GOT3 (cell line): ENCODE measurements at regions not wholly inside any gene's neighbourhood (a gene's known extent, or its start where the extent isn't known, plus 50 kb on each side); places are given as distances from the start of the nearest gene placed in this dataset.

Source experiments
- DNase-seq: peaks from one replicate; lab custom pipeline; 2025; ENCODE audit warnings: mixed read lengths; lab: John Stamatoyannopoulos, UW

- no peak for DNase-seq
Measured at GRCh38 chr9:17894501-17895160, 315.8 kb downstream of the SH3GL2 start.

DNA sequence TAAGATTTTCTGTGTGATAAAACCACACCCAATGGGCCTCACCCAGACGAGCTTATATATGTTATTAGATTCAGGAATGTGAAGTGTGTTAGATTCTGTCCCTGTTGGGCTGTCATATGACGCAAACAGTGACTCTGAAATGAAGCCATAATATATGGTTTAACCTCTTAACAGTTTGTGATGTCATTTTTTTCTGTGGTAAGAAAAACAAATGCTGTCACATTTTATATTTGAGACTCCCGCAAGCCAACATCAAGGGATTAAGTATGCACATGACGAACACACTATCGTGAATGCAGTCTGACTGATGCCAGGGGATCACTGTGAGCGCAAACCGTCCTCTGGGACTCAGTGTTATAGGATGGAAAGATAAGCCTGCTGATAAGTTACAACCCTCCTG is 321.7 kb downstream of the SH3GL2 start:
- no peak for DNase-seq

- DNase-seq: no peak
Measured at GRCh38 chr9:17905366-17905765, 326.5 kb downstream of the SH3GL2 start.

GRCh38 chr9:17905781-17906175 is 326.9 kb downstream of the SH3GL2 start:
- DNase-seq: no peak

DNA sequence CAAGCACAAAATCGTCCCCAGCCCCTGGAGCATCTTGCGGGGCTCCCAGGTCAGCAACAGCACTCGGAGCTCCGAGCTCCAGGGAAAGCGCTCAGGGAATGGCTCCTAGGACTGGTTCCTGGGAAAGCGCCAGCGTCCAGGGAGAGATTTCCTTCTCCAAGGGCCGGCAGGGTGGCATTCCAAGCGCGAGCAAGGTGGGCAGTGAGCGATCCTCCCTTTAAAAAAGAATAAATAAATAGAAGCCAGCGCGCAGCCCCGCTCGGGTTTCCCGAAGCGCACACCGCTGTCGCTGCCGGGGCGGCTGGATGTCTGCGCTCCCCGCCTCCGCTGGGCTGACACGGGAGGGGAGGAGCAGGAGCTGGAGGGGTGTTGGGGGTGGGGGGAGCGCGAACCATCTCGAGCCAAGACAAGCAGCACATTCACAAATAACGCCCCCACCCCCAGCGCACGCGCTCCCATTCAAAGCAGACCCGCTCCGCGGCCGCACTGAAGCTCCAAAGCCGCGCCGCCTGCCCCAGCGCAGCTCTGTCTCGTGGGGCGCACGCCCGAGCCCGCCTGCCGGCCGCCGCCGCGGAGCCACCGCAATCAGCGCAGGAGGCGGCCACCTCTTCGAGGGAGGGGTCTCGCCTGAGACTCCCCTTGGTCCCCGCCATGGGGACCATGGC is 327.4 kb downstream of the SH3GL2 start:
- DNase-seq: no peak

DNA sequence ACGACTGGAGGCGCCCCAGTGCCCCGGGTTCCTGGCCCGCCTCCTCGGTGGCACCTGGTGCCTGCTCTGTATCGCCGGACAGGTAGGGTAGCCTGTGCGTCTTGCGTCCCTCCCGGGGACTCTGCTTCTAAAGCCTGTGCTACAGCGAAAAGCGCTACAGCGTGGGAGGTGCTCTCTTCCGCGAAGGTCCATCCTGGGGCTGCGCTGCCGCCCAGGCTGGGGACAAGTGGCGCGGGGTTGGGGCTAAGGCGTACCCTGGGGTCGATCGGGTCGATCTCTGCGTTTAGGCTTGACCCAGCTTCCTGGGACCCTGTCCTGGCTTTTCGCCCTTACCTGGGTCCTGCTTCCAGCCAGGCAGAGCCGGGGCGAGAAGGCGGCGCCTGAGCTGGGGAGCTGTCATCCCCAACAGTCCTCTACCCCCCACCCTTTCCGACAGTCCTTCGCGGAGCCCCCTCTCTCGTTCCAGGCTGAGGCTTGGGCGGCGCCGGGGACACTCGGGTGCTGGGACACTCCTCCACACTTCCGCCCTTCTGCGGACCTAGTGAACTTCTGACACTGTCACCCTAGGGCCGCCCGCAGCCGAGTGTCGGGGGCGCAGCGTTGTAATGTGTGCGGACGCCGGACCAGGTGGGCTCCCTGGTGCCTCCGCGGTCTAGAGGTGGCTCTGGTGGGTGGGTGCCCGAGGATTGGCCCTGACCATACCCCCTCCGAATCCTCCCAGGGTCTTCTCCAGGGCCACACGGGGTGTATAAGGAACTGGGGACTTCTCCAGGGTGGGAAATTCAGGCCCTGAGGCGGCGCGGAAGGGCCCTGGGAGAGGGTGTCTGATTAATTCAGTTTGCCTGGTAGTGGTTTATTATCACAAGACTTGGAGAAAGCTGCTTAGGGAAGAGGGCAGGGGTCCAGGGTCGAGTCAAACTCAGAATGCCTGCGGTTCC is 328.2 kb downstream of the SH3GL2 start:
- DNase-seq: no peak

- DNase-seq: no peak
Measured at GRCh38 chr9:17907779-17908508, 329.1 kb downstream of the SH3GL2 start.

DNA sequence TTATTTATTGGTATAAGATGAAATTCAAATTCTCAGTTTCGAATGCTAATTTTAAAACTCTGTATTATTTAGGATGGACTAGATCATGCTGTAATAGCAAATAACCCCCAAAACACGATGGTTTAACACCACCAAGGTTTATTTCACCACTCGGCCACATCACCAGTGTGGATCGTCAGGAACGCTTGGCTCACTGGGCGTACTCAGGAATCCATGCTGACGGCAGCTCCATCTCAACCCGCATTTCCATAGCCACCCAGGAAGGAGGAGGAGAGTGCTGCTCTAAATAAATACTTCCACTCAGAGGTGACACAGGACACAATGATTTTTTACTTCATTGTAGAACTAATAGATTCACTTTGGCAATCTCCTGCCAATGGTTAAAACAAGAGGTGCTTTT is 347.4 kb downstream of the SH3GL2 start:
- no peak for DNase-seq

DNA sequence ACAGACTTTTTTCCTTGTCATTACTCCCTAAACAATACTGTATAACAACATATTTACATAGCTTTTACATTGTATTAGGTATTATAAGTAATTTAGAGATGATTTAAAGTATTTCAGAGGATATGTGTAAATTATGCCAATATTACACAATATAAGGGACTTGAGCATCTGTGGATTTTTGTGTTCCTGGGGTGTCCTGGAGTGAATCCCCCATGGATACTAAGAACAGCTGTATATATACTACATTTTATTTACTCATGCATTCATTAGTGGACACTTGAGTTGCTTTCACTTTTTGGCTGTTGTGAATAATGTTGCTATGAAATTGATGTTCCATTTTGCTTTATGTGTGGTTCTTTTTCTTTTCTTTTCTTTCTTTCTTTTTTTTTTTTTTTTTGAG is 348.8 kb downstream of the SH3GL2 start:
- no peak for DNase-seq

- DNase-seq: no peak
Measured at GRCh38 chr9:17928228-17928627, 349.4 kb downstream of the SH3GL2 start.

- no peak for DNase-seq
Measured at GRCh38 chr9:17928768-17929167, 349.9 kb downstream of the SH3GL2 start.

DNA sequence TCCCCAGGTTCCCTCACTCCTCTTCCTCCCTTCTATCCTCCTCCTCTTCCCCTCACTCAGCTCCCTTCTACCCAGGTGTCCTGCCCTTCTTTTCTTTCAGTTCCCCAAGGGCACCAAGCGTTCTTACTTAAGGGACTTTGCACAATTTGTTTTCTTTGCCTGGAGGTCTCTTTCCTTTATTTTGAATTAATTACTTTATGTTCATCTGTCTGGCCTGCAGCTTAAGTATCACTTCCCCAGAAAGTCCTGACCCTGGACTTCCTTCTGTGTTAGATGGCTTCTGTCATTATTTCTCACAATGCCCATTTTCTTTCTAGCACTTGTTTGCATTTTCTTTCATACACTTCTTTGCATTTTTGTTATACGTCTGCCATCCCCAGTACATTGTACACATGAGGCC is 350.6 kb downstream of the SH3GL2 start:
- no peak for DNase-seq

DNA sequence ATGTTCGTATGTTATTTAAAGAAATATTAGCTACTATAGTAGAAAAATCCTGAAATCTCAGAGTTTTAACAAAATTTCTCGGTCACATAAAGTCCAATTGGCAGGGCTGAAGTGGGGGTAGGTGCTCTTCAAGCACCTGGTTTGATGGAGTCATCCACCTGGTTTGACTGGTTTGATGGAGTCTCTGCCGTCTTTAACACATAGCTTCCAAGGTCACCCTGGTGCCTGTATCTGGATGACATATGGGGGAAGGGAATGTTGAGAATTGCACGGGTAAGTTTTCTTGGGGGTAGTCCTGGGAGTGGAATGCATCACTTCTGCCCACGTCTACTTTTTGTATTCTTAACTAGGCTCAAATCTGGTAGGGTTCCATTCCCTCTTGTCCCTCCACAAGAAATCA is 351.2 kb downstream of the SH3GL2 start:
- no peak for DNase-seq

DNA sequence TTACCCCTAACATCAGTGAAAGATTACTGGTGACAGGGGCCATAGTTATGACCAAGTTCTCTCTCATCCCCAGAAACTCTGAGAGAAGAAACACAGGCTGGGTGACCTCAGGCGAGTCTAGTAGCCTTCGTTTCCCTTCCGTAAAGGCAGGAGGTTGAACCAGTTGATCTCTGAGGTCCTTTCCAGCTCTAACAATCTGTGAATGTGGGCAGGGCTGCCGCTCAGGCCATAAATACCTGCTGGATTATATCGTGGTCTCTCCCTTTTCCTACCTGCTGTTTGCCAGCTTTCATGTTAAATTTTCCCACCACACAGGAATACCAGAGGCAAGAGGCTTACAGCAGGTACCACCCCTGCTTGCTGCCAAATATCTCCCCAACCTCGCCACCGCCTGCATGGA is 357.5 kb downstream of the SH3GL2 start:
- no peak for DNase-seq

- no peak for DNase-seq
Measured at GRCh38 chr9:17938035-17938655, 359.3 kb downstream of the SH3GL2 start.

DNA sequence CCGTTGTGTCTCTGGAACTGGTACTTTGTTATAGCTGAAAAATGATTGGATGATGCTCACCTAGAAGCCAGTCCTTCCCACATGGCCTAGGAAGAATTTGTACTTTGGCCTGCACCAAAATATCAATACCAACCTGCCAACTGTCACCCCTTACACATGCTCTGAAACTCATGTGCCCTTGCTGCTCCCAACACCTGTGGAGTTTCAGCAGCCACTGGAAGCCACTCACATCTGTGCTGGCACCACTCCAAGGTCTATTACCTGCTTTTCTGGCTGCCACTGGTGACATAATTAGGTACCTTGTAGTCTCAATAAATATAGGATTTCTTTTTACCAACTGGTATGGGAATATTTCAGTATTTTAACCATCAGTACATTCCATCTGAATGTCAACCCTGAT is 363.6 kb downstream of the SH3GL2 start:
- no peak for DNase-seq

DNA sequence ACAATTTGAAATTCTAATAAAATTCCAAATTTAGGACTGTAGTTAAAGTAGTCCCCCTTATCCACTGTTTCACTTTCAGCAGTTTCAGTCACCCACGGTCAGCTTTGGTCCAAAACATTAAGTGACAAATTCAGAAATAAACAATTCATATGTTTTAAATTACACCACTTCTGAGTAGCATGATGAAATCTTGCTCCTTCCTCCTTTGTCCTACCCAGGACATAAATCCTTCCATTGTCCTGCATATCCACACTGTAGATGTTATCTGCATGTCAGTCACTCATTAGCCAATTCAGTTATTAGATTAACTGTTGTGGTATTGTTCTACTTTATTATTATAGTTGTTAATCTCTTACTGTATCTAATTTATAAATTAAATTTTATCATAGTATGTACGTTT is 376.5 kb downstream of the SH3GL2 start:
- DNase-seq: no peak

DNA sequence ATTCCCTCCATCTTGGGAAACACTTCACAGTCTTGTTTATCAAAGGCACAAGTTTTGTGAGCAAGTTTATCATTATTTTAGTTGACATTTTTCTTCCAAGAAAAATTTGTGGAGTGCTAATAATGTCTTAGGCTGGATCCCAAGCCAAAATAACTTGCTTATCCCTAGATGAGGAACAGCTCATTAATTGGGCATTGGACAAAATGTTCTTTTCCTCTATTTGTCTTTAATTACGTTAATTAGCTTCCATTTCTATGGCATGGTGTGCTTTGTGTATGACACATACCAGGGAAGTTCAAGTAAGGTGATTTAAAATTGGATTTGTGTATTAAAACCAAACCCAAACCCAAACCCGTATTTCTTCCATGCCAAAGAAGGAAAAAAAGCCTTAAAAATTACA is 379.5 kb downstream of the SH3GL2 start:
- DNase-seq: no peak

GRCh38 chr9:17962747-17963146 is 383.9 kb downstream of the SH3GL2 start:
- no peak for DNase-seq

- no peak for DNase-seq
Measured at GRCh38 chr9:17963498-17963897, 384.6 kb downstream of the SH3GL2 start.

GRCh38 chr9:17967731-17968130 is 388.9 kb downstream of the SH3GL2 start:
- DNase-seq: no peak

DNA sequence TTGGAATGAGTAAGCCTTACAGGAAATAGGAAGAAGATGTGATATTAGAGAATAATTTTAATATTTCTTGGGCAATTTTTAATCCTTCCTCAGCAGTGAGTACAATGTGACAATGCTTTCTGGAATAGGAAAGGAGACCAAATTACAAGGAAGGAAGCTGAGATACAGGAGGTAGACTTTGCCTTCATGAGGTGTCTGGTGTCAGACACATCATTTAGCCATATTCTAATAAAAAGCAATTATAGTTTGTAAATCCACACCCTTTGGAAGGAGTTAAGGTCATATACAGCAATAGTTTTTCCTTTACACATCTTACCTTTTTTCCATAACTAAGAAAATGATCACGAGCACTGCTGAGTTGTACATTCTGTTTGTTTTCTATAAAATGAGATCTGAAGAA is 390.4 kb downstream of the SH3GL2 start:
- no peak for DNase-seq
